ENCODE measurements at regions not wholly inside any gene's neighbourhood (a gene's known extent, or its start where the extent isn't known, plus 50 kb on each side); places are given as distances from the start of the nearest gene placed in this dataset.

DNA sequence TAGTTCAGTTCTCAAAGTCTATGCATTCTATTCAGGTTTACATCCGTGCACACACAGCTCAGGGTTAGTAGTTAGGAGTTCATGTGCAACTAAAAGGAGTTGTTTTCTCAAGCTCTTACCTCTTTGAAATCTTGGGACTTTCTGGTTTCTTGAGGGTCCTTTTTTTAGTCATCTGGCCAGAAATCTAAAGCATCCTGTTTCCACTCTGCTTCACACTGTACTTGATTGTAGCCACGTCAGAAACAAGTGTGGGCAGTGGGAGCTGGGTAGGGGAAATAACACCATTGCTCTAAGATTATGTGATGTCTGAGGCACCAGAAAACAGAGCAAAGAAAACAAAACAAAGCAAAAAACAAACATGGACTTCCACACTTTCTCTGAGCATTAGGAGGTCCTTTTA lies 58.3 kb downstream of the HDGFL1 start:
- Histone ChIP-seq H3K9me3 (ENCODE audit: control insufficient read depth, insufficient read depth, low read depth, low read length) (no peaks in the 10 kb centered on the region), H3K27ac (ENCODE audit: insufficient read depth, low read length) (no peak overlapping the region), H3K9ac (ENCODE audit: insufficient read depth, low read length) (no peak overlapping the region), H3K4me3 (replicated peaks in 1 of 4; ENCODE audit: control extremely low read depth in 1 of 4, insufficient read depth in 1 of 4, low read depth in 3 of 4, low read length in 4 of 4) (no peak overlapping the region), H3K27me3 (ENCODE audit: control insufficient read depth, insufficient read depth, low read length) (no peaks in the 10 kb centered on the region), H3K4me2 (ENCODE audit: extremely low read depth, insufficient read depth, low read length) (no peak overlapping the region), H3K4me1 (ENCODE audit: control insufficient read depth, extremely low read depth, insufficient read depth, low read length) (no peaks in the 10 kb centered on the region), H3K79me2 (ENCODE audit: control insufficient read depth, insufficient read depth, low read length) (no peaks in the 10 kb centered on the region), H4K20me1 (ENCODE audit: control insufficient read depth, extremely low read depth, insufficient read depth, low read length) (no peaks in the 10 kb centered on the region), H3K36me3 (ENCODE audit: control insufficient read depth, insufficient read depth, low read length) (no peaks in the 10 kb centered on the region), H2AFZ (ENCODE audit: low read length) (no peak overlapping the region)
- no peak for DNase-seq (ENCODE audit: low read depth in 2 of 2)
- TF ChIP-seq, protein P1, sequence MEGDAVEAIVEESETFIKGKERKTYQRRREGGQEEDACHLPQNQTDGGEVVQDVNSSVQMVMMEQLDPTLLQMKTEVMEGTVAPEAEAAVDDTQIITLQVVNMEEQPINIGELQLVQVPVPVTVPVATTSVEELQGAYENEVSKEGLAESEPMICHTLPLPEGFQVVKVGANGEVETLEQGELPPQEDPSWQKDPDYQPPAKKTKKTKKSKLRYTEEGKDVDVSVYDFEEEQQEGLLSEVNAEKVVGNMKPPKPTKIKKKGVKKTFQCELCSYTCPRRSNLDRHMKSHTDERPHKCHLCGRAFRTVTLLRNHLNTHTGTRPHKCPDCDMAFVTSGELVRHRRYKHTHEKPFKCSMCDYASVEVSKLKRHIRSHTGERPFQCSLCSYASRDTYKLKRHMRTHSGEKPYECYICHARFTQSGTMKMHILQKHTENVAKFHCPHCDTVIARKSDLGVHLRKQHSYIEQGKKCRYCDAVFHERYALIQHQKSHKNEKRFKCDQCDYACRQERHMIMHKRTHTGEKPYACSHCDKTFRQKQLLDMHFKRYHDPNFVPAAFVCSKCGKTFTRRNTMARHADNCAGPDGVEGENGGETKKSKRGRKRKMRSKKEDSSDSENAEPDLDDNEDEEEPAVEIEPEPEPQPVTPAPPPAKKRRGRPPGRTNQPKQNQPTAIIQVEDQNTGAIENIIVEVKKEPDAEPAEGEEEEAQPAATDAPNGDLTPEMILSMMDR (conservative IDR thresholded peaks at IDR 0.05 in 1 of 2, IDR thresholded peaks at IDR 0.05 in 1 of 2; ENCODE audit: low read depth in 1 of 2, low read length in 2 of 2), result no peak
- TF ChIP-seq EZH2 (IDR thresholded peaks at IDR 0.05; ENCODE audit: low read length, missing control alignments), result no peak

- Histone ChIP-seq H3K4me2 (ENCODE audit: extremely low read depth, insufficient read depth, low read length) (no peak overlapping the region), H3K4me3 (replicated peaks in 1 of 4; ENCODE audit: control extremely low read depth in 1 of 4, insufficient read depth in 1 of 4, low read depth in 3 of 4, low read length in 4 of 4) (no peak overlapping the region), H2AFZ (ENCODE audit: low read length) (no peak overlapping the region), H3K27me3 (ENCODE audit: control insufficient read depth, insufficient read depth, low read length) (no peaks in the 10 kb centered on the region), H3K9me3 (ENCODE audit: control insufficient read depth, insufficient read depth, low read depth, low read length) (no peaks in the 10 kb centered on the region), H3K9ac (ENCODE audit: insufficient read depth, low read length) (no peak overlapping the region), H3K79me2 (ENCODE audit: control insufficient read depth, insufficient read depth, low read length) (no peaks in the 10 kb centered on the region), H3K36me3 (ENCODE audit: control insufficient read depth, insufficient read depth, low read length) (no peaks in the 10 kb centered on the region), H4K20me1 (ENCODE audit: control insufficient read depth, extremely low read depth, insufficient read depth, low read length) (no peaks in the 10 kb centered on the region), H3K4me1 (ENCODE audit: control insufficient read depth, extremely low read depth, insufficient read depth, low read length) (no peaks in the 10 kb centered on the region), H3K27ac (ENCODE audit: insufficient read depth, low read length) (no peak overlapping the region)
- peak; percentile 70 to 78 for DNase-seq (ENCODE audit: low read depth in 2 of 2)
- no peak for TF ChIP-seq EZH2 (IDR thresholded peaks at IDR 0.05; ENCODE audit: low read length, missing control alignments)
- TF ChIP-seq, protein P1 (conservative IDR thresholded peaks at IDR 0.05 in 1 of 2, IDR thresholded peaks at IDR 0.05 in 1 of 2; ENCODE audit: low read depth in 1 of 2, low read length in 2 of 2), result no peak
Observed at GRCh38 chr6:22631091-22631490, 61.7 kb downstream of the HDGFL1 start.

- Histone ChIP-seq H3K36me3 (ENCODE audit: control insufficient read depth, insufficient read depth, low read length) (no peaks in the 10 kb centered on the region), H3K79me2 (ENCODE audit: control insufficient read depth, insufficient read depth, low read length) (no peaks in the 10 kb centered on the region), H3K27ac (ENCODE audit: insufficient read depth, low read length) (no peak overlapping the region), H3K27me3 (ENCODE audit: control insufficient read depth, insufficient read depth, low read length) (no peaks in the 10 kb centered on the region), H3K9ac (ENCODE audit: insufficient read depth, low read length) (no peak overlapping the region), H3K4me3 (replicated peaks in 1 of 4; ENCODE audit: control extremely low read depth in 1 of 4, insufficient read depth in 1 of 4, low read depth in 3 of 4, low read length in 4 of 4) (no peak overlapping the region), H3K9me3 (ENCODE audit: control insufficient read depth, insufficient read depth, low read depth, low read length) (no peaks in the 10 kb centered on the region), H3K4me2 (ENCODE audit: extremely low read depth, insufficient read depth, low read length) (no peak overlapping the region), H3K4me1 (ENCODE audit: control insufficient read depth, extremely low read depth, insufficient read depth, low read length) (no peaks in the 10 kb centered on the region), H4K20me1 (ENCODE audit: control insufficient read depth, extremely low read depth, insufficient read depth, low read length) (no peaks in the 10 kb centered on the region), H2AFZ (ENCODE audit: low read length) (no peak overlapping the region)
- TF ChIP-seq, protein P1 (conservative IDR thresholded peaks at IDR 0.05 in 1 of 2, IDR thresholded peaks at IDR 0.05 in 1 of 2; ENCODE audit: low read depth in 1 of 2, low read length in 2 of 2), result no peak
- TF ChIP-seq EZH2 (IDR thresholded peaks at IDR 0.05; ENCODE audit: low read length, missing control alignments), result no peak
- no peak for DNase-seq (ENCODE audit: low read depth in 2 of 2)
Observed at GRCh38 chr6:22632581-22633145, 63.3 kb downstream of the HDGFL1 start.
